HG03558 (cell line): ENCODE measurements at regions not wholly inside any gene's neighbourhood (a gene's known extent, or its start where the extent isn't known, plus 50 kb on each side); places are given as distances from the start of the nearest gene placed in this dataset.
"Not testable (repeated sequence)": the region's sequence is repeated elsewhere in the genome, so short reads cannot be mapped to it uniquely, and the experiment has no call there.

Experiments
- ATAC-seq: cut with Tn5 transposase; IDR thresholded peaks from one replicate; pipeline ENCODE4 v1.9.1; 2021; ENCODE audit warnings: moderate number of reproducible peaks; ENCODE audit not compliant: unreplicated experiment; ENCODE audit errors: extremely low read depth

DNA sequence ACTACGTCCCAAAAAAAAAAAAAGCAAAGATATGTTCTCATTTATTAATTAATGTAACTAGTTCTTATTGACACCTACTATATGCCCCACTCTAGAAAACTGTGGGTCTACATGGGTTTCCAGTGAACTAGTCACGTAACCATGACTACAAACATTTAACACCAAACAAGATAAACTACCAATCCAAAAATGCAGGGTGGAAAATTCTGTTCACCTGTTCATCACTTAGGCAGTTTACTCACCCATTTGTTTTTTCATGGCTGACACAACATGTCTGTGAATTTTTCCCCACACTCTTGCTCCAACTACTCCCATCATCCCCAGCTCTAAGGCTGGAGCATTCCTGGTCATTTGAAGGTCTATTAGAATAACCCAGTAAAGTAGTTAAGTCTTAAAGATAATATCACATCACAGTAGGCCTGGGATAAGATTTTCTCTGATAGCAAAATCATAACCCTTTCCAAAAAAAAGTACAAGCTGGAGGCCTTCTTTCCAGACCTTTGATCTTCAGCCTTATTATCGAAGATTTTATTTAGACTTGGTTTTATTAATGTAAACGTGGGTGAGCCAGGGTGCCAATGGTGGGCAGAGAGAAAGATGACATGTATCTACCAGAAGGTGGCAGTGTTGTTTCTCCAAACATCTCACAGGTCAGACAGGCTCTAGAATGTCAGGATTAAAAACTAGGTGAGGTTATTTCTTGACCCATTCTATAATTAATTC lies 61.6 kb upstream of the DAAM1 start:
- no peak for ATAC-seq

GRCh38 chr14:59127437-59127732 lies 61.1 kb upstream of the DAAM1 start:
- no peak for ATAC-seq

- ATAC-seq = no peak
Observed at GRCh38 chr14:59130462-59130861, 58.0 kb upstream of the DAAM1 start.

GRCh38 chr14:59131938-59132795 lies 56.3 kb upstream of the DAAM1 start:
- no peak for ATAC-seq

- no peak for ATAC-seq
Observed at GRCh38 chr14:59132796-59133494, 55.5 kb upstream of the DAAM1 start.

GRCh38 chr14:59133709-59134108 lies 54.8 kb upstream of the DAAM1 start:
- ATAC-seq = no peak

- no peak for ATAC-seq
Observed at GRCh38 chr14:59134307-59134706, 54.2 kb upstream of the DAAM1 start.

DNA sequence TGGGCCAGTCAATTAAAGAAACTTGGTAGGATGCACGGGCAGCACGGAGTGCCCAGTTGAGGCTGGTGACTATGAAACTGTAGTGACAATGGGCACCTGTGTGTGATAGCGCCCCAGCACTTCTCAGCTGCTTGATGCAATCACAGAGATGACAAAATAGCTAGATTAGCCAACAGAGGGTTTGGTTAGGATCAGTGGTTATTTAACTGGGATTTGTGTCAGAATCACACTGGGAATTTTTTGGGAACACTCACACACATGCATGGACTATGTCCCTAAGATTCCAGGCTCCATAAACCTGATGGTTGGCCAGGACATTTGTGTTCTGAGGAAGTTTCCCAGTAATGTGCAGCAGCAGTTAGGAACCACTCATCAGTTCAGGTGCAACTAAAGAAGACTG lies 51.2 kb upstream of the DAAM1 start:
- ATAC-seq = no peak

DNA sequence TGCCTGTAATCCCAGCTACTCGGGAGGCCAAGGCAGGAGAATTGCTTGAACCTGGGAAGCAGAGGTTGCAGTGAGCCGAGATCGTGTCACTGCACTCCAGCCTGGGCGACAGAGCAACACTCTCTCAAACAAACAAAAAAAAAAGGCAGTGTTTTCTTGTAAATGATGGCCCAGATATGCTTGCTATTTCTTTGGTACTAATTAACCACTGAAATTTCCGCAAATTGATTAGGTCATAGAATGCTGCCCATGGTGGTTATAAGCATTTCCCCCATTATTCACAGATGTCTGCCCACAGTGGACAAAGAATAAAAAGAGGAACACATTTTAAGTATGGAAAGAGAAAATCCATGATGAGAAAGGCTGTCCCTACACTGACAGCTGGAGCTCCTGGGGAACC lies 49.9 kb upstream of the DAAM1 start:
- not testable (repeated sequence) for ATAC-seq
